MM.1S (cell line): ENCODE measurements at regions not wholly inside any gene's neighbourhood (a gene's known extent, or its start where the extent isn't known, plus 50 kb on each side); places are given as distances from the start of the nearest gene placed in this dataset.

Experiments used
- EZH2 ChIP-seq: fragments of 300-600 bp; sonication (generic); optimal IDR thresholded peaks from 2 replicates; pipeline ENCODE3; 2017; ENCODE audit warnings: low read depth, mild to moderate bottlenecking, antibody characterized with exemption, low read length, mixed read lengths
- TF ChIP-seq, protein P1 (sequence below): fragments of 300-600 bp; sonication (generic); IDR thresholded peaks from 2 replicates; pipeline ENCODE4 v1.5.1; 2016; ENCODE audit warnings: antibody characterized with exemption, low read length, mixed read lengths

DNA sequence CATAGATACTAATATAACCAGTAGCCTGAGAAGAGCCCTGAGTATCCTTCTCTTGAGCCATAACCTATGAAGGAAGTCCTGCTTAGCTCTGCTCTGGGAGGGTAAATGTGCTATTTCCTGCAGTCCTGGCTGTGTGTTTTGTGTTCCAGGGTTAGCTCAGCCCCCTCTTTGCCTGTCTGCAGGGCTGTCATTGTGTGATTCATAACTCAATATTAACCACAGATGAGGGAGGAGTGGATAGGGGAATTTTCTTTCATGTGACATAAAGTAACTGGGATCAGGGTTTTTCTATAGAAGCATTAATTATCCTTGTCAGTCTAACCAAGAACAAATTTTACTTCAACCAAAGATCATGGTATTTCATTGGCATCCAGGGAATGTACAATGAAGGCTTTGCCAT lies 183.3 kb upstream of the ZBTB20 start:
- TF ChIP-seq, protein P1, sequence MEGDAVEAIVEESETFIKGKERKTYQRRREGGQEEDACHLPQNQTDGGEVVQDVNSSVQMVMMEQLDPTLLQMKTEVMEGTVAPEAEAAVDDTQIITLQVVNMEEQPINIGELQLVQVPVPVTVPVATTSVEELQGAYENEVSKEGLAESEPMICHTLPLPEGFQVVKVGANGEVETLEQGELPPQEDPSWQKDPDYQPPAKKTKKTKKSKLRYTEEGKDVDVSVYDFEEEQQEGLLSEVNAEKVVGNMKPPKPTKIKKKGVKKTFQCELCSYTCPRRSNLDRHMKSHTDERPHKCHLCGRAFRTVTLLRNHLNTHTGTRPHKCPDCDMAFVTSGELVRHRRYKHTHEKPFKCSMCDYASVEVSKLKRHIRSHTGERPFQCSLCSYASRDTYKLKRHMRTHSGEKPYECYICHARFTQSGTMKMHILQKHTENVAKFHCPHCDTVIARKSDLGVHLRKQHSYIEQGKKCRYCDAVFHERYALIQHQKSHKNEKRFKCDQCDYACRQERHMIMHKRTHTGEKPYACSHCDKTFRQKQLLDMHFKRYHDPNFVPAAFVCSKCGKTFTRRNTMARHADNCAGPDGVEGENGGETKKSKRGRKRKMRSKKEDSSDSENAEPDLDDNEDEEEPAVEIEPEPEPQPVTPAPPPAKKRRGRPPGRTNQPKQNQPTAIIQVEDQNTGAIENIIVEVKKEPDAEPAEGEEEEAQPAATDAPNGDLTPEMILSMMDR = no peak
- TF ChIP-seq EZH2 = no peak
